SH-SY5Y (cell line): ENCODE measurements at regions not wholly inside any gene's neighbourhood (a gene's known extent, or its start where the extent isn't known, plus 50 kb on each side); places are given as distances from the start of the nearest gene placed in this dataset.

Experiments
- GATA2 ChIP-seq: IDR thresholded peaks from 2 replicates; pipeline ENCODE4 v1.6.1; 2011; ENCODE audit warnings: mild to moderate bottlenecking, low read depth, low read length
- GATA3 ChIP-seq: IDR thresholded peaks from 2 replicates; pipeline ENCODE4 v1.6.1; 2011; ENCODE audit warnings: low read depth, mild to moderate bottlenecking, low read length, moderate library complexity

DNA sequence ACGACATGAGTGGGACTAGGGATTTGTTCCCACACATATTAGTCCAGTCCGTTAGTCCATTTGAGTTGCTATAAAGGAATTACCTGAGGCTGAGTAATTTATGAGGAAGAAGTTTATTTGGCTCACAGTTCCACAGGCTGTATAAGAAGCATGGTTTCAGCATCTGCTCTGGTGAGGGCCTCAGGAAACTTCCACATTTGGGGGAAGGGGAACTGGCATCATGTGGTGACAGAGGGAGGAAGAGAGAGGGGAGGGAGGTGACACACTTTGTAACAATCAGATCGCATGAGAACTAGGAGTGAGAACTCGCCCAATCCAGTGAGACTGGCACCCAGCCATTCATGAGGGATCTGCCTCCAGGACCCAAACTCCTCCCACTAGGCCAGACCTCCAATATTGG lies 769.9 kb upstream of the ROBO1 start:
- TF ChIP-seq GATA3 (no peak), GATA2 (no peak)
